GM04504 (cell line): ENCODE measurements at regions not wholly inside any gene's neighbourhood (a gene's known extent, or its start where the extent isn't known, plus 50 kb on each side); places are given as distances from the start of the nearest gene placed in this dataset.
"Not testable (repeated sequence)": the region's sequence is repeated elsewhere in the genome, so short reads cannot be mapped to it uniquely, and the experiment has no call there.

Experiments used
- DNase-seq: peaks from one replicate; pipeline ENCODE4 v3.0.0-alpha.2; 2012; ENCODE audit warnings: low read depth

DNA sequence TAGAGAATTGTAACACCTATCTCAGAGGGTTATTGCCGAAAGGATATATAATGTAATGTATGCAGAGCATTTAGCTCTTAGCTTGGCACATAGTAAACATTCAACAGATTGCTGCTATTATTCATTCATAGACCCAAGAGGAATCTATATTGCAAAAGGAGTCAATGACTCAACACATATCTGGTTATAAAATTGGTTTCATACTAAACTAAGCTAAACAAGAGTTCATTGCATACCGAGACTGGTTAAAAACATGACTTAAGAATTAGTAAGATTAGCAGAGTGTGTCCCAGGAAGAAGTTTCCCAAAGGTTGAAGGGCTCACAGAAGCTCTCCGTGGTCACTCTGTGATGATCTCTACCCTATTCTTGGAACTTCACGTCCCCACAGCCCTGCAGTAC lies 339.6 kb upstream of the CCNH start:
- no peak for DNase-seq

- DNase-seq, result no peak
These were observed 339.1 kb upstream of the CCNH start for GRCh38 chr5:87751824-87752223.

GRCh38 chr5:87746891-87747377 lies 334.2 kb upstream of the CCNH start:
- DNase-seq, result no peak

GRCh38 chr5:87746341-87746740 lies 333.6 kb upstream of the CCNH start:
- DNase-seq, result no peak

DNA sequence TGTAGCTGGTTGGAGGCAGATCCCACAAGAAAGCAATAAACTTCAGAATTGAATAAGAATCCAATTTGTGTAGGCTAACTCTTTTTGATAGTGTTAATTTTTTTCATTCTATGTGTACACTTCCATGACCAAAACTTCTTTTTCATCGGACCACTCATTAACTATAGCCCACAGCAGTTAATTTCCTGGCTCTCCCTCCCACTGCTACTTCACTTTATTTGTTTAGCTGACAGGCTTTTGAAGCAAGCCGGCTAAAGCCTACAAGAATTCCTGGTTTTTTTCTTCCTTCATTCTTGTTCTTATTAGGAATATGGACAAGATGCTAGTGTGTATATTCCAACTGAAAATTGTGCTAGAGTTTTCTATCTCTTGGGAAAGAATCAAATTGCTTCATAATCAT lies 329.2 kb upstream of the CCNH start:
- DNase-seq, result no peak

DNA sequence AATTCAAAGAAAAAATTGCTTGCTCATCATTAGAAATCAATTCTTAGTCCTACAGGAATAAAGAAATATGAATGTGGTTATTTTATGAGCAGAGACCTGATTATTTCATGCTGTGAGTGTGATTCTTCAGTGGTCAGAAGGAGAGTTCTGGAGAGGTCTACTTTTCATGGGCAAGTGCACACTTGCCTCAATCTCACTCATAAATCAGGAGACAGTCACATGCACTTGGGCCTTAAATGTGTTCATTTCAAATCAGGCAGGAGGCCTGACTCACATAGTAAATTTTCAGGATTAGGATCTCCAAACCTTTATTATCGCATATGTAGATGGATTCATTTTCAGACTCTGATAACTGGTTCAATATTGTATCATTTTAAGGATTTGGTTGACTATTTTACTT lies 323.2 kb upstream of the CCNH start:
- no peak for DNase-seq

DNA sequence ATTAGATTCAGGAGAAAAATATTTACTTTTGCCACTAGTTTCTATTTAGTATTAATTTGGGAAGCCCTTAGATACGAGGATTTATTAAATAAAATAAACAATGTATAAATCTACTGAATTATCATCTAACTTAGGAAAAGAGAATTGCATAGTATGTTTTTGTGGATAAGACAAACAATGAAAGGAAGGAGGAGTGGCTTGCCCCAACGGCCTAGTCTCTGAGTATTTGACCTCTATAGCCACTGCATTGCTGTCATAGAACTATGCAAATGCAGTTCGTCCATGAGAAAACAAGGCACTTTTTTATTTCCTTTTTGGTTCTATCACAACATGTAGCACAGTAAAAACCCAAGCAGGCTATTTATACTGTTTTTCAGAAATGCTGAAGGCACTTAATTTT lies 321.2 kb upstream of the CCNH start:
- DNase-seq, result no peak

- no peak for DNase-seq
These were observed 320.4 kb upstream of the CCNH start for GRCh38 chr5:87732875-87733768.

- no peak for DNase-seq
These were observed 317.1 kb upstream of the CCNH start for GRCh38 chr5:87729781-87730180.

- no peak for DNase-seq
These were observed 309.6 kb upstream of the CCNH start for GRCh38 chr5:87722286-87722685.

DNA sequence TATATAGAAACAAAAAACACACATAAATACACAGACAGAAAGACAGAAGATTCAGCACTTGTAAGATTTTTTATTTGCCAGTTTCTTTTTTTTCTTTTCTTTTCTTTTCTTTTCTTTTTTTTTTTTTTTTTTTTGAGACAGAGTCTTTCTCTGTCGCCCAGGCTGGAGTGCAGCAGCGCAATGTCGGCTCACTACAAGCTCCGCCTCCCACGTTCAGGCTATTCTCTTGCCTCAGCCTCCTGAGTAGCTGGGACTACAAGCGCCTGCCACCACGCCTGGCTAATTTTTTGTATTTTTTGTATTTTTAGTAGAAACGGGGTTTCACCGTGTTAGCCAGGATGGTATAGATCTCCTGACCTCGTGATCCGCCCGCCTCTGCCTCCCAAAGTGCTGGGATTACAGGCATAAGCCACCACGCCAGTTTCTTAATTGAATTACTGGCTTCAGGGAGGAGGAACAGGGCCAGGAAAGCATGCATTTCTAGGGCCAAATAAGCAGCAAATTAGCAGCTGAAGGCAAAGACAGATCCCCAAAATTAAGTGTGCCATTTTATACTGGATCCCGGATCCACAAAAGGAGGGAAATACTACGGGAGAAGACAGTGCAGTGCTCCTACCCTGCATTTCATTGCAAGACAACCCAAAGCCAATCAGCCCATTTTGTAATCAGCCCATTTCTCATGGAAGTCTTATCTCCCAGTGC lies 305.6 kb upstream of the CCNH start:
- DNase-seq, result not testable (repeated sequence)

DNA sequence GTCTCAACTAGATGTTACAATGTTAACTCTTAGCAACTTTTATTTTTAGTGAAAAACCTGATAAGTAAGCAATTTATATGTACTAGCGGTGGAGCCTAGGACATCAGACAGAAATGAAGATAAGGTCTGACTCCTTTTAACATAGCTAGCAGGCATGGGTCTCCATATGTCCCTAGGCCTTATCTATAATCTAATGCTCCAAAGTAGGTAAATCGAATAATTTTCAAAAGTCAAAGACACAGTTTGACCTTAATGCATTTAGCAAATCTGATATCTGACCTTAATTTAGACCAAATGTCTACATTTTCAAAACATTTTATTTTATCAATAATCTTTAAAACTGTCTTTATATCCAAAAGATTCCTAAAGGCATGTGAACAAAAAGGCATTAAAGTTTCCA lies 305.0 kb upstream of the CCNH start:
- DNase-seq, result no peak

DNA sequence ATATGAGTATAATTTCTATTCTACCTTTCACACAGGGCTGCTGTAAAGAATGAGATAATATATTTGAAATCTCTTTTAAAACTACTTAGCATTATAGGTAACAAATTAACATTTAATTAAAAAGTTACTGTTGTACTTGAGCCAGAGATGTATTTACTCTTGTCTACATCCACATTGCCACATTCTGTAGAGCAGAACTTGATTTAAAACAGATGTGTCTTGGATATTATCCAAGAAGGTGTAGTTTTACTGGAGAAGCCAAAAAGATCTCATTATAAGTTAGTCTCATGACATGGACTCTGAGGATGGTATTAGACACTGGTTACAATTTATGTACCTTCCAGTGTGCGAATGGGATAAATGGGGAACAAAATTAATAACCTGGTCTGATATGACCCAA lies 293.1 kb upstream of the CCNH start:
- no peak for DNase-seq

DNA sequence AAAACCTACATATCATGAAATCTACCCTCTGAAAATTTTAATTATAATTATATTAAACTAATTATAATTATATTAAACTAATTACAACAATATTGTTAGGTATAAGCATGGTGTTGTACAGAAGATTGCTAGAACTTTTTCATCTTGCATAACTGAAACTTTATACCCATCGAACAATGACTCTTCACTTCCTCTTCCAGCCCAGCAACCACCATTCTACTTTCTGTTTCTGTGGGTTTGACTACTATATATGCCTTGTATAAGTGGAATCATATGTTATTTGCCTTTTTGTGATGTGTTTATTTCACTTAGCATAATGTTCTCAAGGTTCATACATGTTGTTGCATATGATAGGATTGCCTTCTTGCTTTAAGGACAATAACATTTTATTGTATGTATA lies 274.2 kb upstream of the CCNH start:
- DNase-seq, result no peak

DNA sequence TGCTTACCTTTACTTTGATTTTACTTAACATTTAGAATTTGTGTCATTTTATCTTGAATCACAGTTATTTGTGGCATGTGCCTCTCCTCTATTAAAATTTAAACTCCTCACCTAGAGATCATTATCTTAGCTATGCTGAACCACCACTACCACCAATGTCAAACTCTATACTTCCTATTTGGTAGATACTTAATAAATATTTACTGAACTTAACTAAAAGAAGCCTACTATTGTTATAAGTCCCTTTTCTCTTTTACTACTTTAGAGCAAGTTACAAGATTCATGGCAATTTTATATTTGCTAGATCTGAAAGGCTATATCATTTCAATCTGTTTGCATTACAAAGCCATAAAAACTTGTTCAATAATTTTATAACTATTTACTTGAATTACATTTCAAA lies 273.3 kb upstream of the CCNH start:
- DNase-seq, result no peak

- no peak for DNase-seq
These were observed 261.5 kb upstream of the CCNH start for GRCh38 chr5:87674235-87674634.

- DNase-seq, result no peak
These were observed 258.4 kb upstream of the CCNH start for GRCh38 chr5:87671146-87671545.

- no peak for DNase-seq
These were observed 252.4 kb upstream of the CCNH start for GRCh38 chr5:87665166-87665565.

GRCh38 chr5:87661784-87662566 lies 249.2 kb upstream of the CCNH start:
- no peak for DNase-seq

GRCh38 chr5:87653242-87653641 lies 240.5 kb upstream of the CCNH start:
- DNase-seq, result no peak

DNA sequence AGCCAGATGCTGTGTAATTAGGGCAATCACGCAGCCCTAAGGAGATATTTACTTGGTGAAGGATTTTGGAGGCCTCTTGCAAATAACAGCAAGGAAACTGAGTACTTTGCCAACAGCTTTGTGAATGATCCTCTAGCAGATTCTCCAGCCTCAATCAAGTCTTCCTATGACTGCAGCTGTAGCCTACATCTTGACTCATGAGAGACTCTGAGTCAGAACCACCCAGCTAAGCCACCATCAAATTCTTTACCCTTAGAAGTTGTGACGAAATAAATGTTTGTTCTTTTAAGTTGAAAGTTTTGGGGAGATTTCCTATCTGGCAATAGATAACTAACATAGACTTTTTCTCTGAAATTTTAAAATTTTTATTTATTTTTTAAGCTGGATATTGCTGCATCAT lies 237.6 kb upstream of the CCNH start:
- DNase-seq, result no peak

GRCh38 chr5:87649455-87649854 lies 236.7 kb upstream of the CCNH start:
- no peak for DNase-seq

DNA sequence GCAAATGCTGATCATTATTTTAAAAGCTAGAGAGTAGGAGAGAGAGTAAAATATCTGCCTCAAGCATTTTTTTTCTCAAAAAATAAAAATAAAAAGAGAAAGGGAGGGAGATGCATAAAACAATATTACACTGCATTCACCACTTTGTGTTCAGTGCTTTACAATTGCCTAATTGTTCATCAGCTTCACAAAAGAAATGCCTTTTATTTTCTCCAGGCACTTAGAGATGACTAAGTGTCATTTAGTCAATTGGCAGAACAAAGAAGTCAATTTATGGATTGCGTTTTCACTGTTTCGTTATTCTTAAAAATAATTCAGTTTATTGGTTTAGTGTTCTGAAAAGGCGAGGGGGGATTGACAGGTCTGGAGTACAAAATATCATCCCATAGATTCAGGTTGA lies 232.5 kb upstream of the CCNH start:
- DNase-seq, result no peak
